K562 (cell line): ENCODE measurements at regions not wholly inside any gene's neighbourhood (a gene's known extent, or its start where the extent isn't known, plus 50 kb on each side); places are given as distances from the start of the nearest gene placed in this dataset.

Experiments used
- ATAC-seq: fragments of 200-7000 bp; cut with Tn5 transposase; 3 replicates; pipeline ENCODE4 v1.9.1; 2020; ENCODE audit warnings: moderate library complexity
- BruUV-seq: library from RNA; stranded (reverse); fragments of 400-500 nt; replicated peaks from 2 replicates; lab custom pipeline; 2021; lab: Mats Ljungman, UMichigan
- CTCF ChIA-PET: fragments of 300-600 bp; formaldehyde crosslinking; extraction: SDS; loops from one replicate; lab custom pipeline; 2021; ENCODE audit warnings: low intra/inter-chr PET ratio; lab: Yijun Ruan, JAX
- POLR2A ChIA-PET: fragments of 300-600, 350-650 bp; sonication (Branson Sonifier 250); formaldehyde crosslinking; extraction: SDS; loops from one replicate; lab custom pipeline; 2021; ENCODE audit warnings: antibody characterized with exemption, inconsistent platforms; lab: Yijun Ruan, JAX
- DNase-seq, 4 experiments: peaks; one replicate each; pipeline versions ENCODE4 v3.0.0 to v3.0.0-alpha.2; 2011 to 2018; ENCODE audit warnings: low spot score in 3 of 4, mixed read lengths in 3 of 4; ENCODE audit errors: extremely low read depth in 1 of 4
- FAIRE-seq: peaks from 2 replicates; lab custom pipeline; 2011; peaks lifted over from hg19 to GRCh38; lab: Jason Lieb, UNC
- H2AFZ ChIP-seq: 2 replicates; pipeline ENCODE4 v1.6.0; 2011; ENCODE audit warnings: low read depth, low read length, control low read depth, inconsistent platforms
- H3K27ac ChIP-seq: fragments of 200-600 bp; 3 replicates; pipeline ENCODE4 v1.8.0; 2011; ENCODE audit warnings: low read depth, mild to moderate bottlenecking, control low read depth, inconsistent platforms, low read length, moderate library complexity, mixed read lengths; ENCODE audit errors: extremely low read depth
- H3K27me3 ChIP-seq, 2 experiments: fragments of 300-600 bp in 1 of 2; 2 replicates in 1 of 2; 3 replicates in 1 of 2; pipeline versions ENCODE4 v1.6.0 to v1.8.0; 2011; ENCODE audit warnings: inconsistent platforms in 2 of 2, low read length in 2 of 2, mild to moderate bottlenecking in 1 of 2, mixed read lengths in 1 of 2, moderate library complexity in 1 of 2; ENCODE audit not compliant: control insufficient read depth in 2 of 2, insufficient read depth in 2 of 2
- H3K36me3 ChIP-seq: fragments of 300-600 bp; 3 replicates; pipeline ENCODE4 v1.8.0; 2011; ENCODE audit warnings: mild to moderate bottlenecking, low read length, inconsistent platforms; ENCODE audit not compliant: control insufficient read depth, insufficient read depth
- H3K4me1 ChIP-seq, 2 experiments: fragments of 200-600 bp in 1 of 2; replicated peaks in 1 of 2; 2 replicates in 1 of 2; 3 replicates in 1 of 2; pipeline versions ENCODE4 v1.5.1 to v1.8.0; 2011; ENCODE audit warnings: inconsistent platforms in 2 of 2, low read length in 2 of 2, mild to moderate bottlenecking in 1 of 2, mixed read lengths in 1 of 2, moderate library complexity in 1 of 2; ENCODE audit not compliant: control insufficient read depth in 2 of 2, insufficient read depth in 2 of 2
- H3K4me2 ChIP-seq: 2 replicates; pipeline ENCODE4 v1.6.1; 2011; ENCODE audit warnings: low read length, control low read depth, inconsistent platforms, mixed read lengths; ENCODE audit not compliant: insufficient read depth
- H3K4me3 ChIP-seq: fragments of 200-600 bp; sonication (generic), shearing (Covaris generic); 2 replicates; pipeline ENCODE4 v1.5.1; 2016; ENCODE audit warnings: control low read depth, inconsistent platforms
- H3K79me2 ChIP-seq: fragments of 200-600 bp; 3 replicates; pipeline ENCODE4 v1.8.0; 2011; ENCODE audit warnings: low read length, inconsistent platforms; ENCODE audit not compliant: control insufficient read depth, insufficient read depth
- H3K9ac ChIP-seq, 2 experiments: 2 replicates each; pipeline versions ENCODE4 v1.6.0 to v1.6.1; 2011; ENCODE audit warnings: low read depth in 2 of 2, low read length in 2 of 2, control low read depth in 1 of 2, inconsistent platforms in 1 of 2, mild to moderate bottlenecking in 1 of 2, mixed read lengths in 1 of 2; ENCODE audit not compliant: insufficient read depth in 1 of 2
- H3K9me1 ChIP-seq: one replicate; pipeline ENCODE4 v1.6.0; 2011; ENCODE audit warnings: inconsistent platforms, mild to moderate bottlenecking, low read length, moderate library complexity; ENCODE audit not compliant: control insufficient read depth, insufficient read depth
- H3K9me3 ChIP-seq: replicated peaks from 2 replicates; pipeline ENCODE4 v1.5.1; 2011; ENCODE audit warnings: low read depth, low read length, inconsistent platforms; ENCODE audit not compliant: control insufficient read depth, insufficient read depth
- H4K20me1 ChIP-seq: replicated peaks from 2 replicates; pipeline ENCODE4 v1.6.1; 2011; ENCODE audit warnings: low read length, inconsistent platforms, mixed read lengths; ENCODE audit not compliant: control insufficient read depth, insufficient read depth
- ARHGAP35 ChIP-seq: fragments of 450-650 bp; IDR thresholded peaks from 2 replicates; pipeline ENCODE4 v1.6.1; 2018; ENCODE audit not compliant: partially characterized antibody
- DMBX1 ChIP-seq: fragments of 250-450 bp; sonication (Bioruptor Pico); IDR thresholded peaks from 2 replicates; pipeline ENCODE4 v1.8.0; 2022; ENCODE audit warnings: inconsistent platforms, mild to moderate bottlenecking, moderate library complexity, borderline replicate concordance
- E2F3 ChIP-seq: fragments of 250-450 bp; sonication (Bioruptor Pico); IDR thresholded peaks from 2 replicates; pipeline ENCODE4 v1.4.0; 2020; ENCODE audit warnings: mild to moderate bottlenecking
- NR2C2 ChIP-seq, 2 experiments: fragments of 200-800 bp in 1 of 2; sonication (Bioruptor generic) in 1 of 2; sonication (generic) in 1 of 2; formaldehyde crosslinking in 1 of 2; IDR thresholded peaks; 2 replicates each; pipeline versions ENCODE4 v1.6.1 to v1.8.0; 2016 to 2022; ENCODE audit warnings: mild to moderate bottlenecking in 1 of 2, missing compliant biosample characterization in 1 of 2, missing genetic modification characterization in 1 of 2, missing genetic modification reagents in 1 of 2
- PHB ChIP-seq: fragments of 250-450 bp; sonication (Bioruptor Pico); IDR thresholded peaks from 2 replicates; pipeline ENCODE4 v1.5.0; 2021
- RBM39 ChIP-seq: fragments of 200-400 bp; formaldehyde crosslinking; optimal IDR thresholded peaks from 2 replicates; pipeline ENCODE3; 2018; ENCODE audit warnings: low read depth, low read length
- RNF219 ChIP-seq: fragments of 250-450 bp; sonication (Bioruptor Pico); IDR thresholded peaks from 2 replicates; pipeline ENCODE4 v1.5.0; 2022; ENCODE audit warnings: mild to moderate bottlenecking
- XRCC5 ChIP-seq: fragments of 200-400 bp; formaldehyde crosslinking; IDR thresholded peaks from 2 replicates; pipeline ENCODE4 v1.6.1; 2017; ENCODE audit warnings: low read depth, mild to moderate bottlenecking, low read length
- ZNF584 ChIP-seq: fragments of 200-800 bp; sonication (Bioruptor generic); IDR thresholded peaks from 2 replicates; pipeline ENCODE4 v1.6.1; 2016; ENCODE audit warnings: low read depth, mild to moderate bottlenecking, missing genetic modification characterization, missing compliant biosample characterization
- ZNF707 ChIP-seq: fragments of 250-450 bp; sonication (Bioruptor Pico); conservative IDR thresholded peaks from 2 replicates; pipeline ENCODE4 v1.8.0; 2022; ENCODE audit warnings: inconsistent platforms, mild to moderate bottlenecking, moderate library complexity
- WGBS: fragments of 100-300 bp; shearing (Covaris generic); methylation state at CpG from one replicate; pipeline ENCODE4 v1.1.6; 2016; ENCODE audit warnings: low coverage, mixed read lengths; ENCODE audit not compliant: insufficient coverage; ENCODE audit errors: missing lambda C conversion rate; 5-methylcytosine and 5-hydroxymethylcytosine counted together
- in situ Hi-C: fragments of 300-500 bp; cut with MboI; formaldehyde crosslinking; loops from 4 replicates; pipeline ENCODE4 v1.15.0; 2018; ENCODE audit warnings: inconsistent platforms, mixed read lengths
- intact Hi-C: fragments of 100-400 bp; cut with micrococcal nuclease; formaldehyde crosslinking; loops from 2 replicates; pipeline ENCODE4 v1.14.2; 2022
- TF ChIP-seq, protein P1 (sequence below): fragments of 250-450 bp; sonication (Bioruptor Pico); IDR thresholded peaks from 2 replicates; pipeline ENCODE4 v1.5.0; 2021; ENCODE audit warnings: mild to moderate bottlenecking, moderate library complexity
- TF ChIP-seq, protein P2 (sequence below), 2 experiments: fragments of 450-650 bp in 1 of 2; sonication (generic) in 1 of 2; formaldehyde crosslinking; conservative IDR thresholded peaks; 2 replicates each; pipeline versions ENCODE4 v1.4.0 to v1.8.1; 2020 to 2022; ENCODE audit warnings: mild to moderate bottlenecking in 1 of 2, missing genetic modification reagents in 1 of 2
- TF ChIP-seq, protein P3 (sequence below), 2 experiments: fragments of 450-650 bp; conservative IDR thresholded peaks; 2 replicates each; pipeline ENCODE4 v1.6.1; 2017; ENCODE audit warnings: mild to moderate bottlenecking in 2 of 2, moderate library complexity in 2 of 2

DNA sequence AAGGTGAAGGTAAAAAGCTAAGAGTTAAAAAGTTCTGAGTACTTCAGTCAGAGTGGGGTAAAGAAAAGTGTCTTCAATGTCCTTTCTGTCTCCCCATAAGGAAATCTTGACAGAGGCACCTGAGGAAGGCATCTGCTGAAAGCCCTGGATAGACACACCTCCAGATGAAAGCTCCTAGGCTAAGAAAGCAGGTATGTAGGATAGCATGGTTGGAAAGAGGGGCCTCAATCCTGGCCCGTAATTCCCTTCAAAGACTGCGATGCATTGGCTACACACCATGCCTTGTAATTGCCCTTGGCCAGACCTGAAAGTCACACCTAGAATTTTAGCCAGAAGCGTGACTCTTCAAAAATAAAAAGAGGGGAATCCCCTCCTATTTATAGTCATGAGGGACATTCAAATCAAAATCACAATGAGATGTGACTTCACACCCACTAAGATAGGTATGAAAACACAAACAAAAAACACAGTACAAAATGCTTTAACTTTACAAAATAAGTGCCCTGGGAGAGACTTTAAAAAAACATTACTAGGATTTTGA, 809.7 kb downstream of the IPMK start (continued):
- TF ChIP-seq RBM39, result no peak
- no peak for TF ChIP-seq XRCC5
- no peak for TF ChIP-seq E2F3 (CRISPR knock-in tag)

DNA sequence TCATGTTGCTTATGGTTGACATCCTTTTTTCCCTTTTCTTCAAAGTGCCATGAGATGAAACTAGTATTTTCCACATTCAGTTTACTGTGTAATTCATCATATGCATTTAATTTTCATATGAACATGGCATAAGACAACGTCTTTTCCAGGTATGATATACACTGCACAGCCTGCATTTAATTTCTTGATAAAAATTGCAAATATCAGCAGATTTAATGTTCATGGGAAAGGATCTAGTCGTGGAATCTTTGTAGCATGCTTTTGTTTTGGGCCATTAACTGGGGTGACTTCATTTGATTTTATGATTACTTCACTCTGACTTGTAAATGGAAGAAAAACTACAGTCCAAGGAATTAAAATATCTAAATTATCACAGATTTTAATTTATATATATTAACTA, 837.3 kb downstream of the IPMK start:
- no peak overlapping the region for H3K9ac ChIP-seq
- no peaks in the 10 kb centered on the region for H3K27me3 ChIP-seq
- H3K79me2 ChIP-seq, result no peaks in the 10 kb centered on the region
- no peaks in the 10 kb centered on the region for H3K9me1 ChIP-seq
- in situ Hi-C loops (no loop called here), intact Hi-C loops (no loop called here)
- CTCF ChIA-PET, result no interaction called here
- no TSS peak for BruUV-seq
- no peaks in the 10 kb centered on the region for H3K9me3 ChIP-seq
- no peak overlapping the region for H3K4me3 ChIP-seq
- H2AFZ ChIP-seq, result no peak overlapping the region
- H3K4me2 ChIP-seq, result no peak overlapping the region
- ATAC-seq (no peak), FAIRE-seq (no peak), DNase-seq (no peak)
- H3K36me3 ChIP-seq, result no peaks in the 10 kb centered on the region
- H3K27ac ChIP-seq, result no peak overlapping the region
- no peaks in the 10 kb centered on the region for H3K4me1 ChIP-seq
- WGBS, result 0% methylated on average over 2 of the region's 2 CpGs
- POLR2A ChIA-PET, result no interaction called here
- no peaks in the 10 kb centered on the region for H4K20me1 ChIP-seq
- TF ChIP-seq NR2C2 (CRISPR knock-in tag; IDR thresholded peaks at IDR 0.05), result no peak
- no peak for TF ChIP-seq NR2C2 (tag; IDR thresholded peaks at IDR 0.05)
- no peak for TF ChIP-seq ZNF707 (CRISPR knock-in tag)
- TF ChIP-seq RNF219 (CRISPR knock-in tag), result no peak
- TF ChIP-seq, protein P1, sequence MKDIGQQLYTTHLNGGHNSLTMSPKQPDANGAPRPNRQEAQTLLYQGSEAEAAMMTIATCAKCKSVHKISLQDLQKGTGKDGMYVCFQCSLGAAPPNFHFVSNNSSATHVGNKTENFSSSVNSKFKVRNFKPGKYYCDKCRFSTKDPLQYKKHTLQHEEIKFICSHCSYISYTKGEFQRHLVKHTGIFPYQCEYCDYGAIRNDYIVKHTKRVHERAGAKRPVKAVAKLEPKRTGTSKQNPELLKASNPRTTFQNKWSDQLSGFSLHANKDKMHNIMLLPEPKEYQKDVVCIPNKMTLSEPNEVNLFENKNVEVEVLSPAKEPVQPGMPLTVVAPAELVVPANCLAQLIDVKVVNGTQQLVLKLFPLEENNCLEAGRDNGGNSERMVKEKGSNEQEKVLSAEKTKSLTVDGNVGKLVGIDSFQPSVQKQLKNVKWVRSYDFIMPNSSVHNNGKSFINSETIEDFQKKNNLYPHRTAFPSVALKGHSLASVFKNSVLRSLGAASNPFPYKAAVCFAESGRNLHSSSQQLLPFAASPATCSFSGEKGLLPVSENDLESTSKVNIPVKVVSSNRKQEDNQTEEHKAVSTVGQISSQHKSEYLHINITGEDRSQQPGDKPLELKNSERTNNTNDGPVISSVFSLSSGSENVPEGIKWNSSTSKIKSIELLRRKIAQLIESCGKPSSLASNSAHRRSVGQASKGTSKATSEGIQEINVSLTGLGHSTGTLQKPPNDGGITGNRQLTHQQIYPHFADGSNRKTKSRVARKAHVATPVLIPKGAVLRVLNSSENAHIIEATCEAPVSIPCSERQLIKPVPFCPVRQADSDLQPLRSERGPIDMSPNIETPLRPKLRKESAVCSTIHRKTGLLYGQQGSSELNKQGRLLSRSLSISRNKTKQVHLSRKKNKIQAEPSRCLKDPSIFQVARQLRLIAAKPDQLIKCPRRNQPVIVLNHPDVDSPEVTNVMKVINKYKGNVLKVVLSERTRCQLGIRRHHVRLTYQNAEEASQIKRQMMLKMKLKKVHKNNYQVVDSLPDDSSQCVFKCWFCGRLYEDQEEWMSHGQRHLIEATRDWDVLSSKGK, result no peak
- TF ChIP-seq ZNF584 (CRISPR knock-in tag), result no peak
- TF ChIP-seq, protein P2, sequence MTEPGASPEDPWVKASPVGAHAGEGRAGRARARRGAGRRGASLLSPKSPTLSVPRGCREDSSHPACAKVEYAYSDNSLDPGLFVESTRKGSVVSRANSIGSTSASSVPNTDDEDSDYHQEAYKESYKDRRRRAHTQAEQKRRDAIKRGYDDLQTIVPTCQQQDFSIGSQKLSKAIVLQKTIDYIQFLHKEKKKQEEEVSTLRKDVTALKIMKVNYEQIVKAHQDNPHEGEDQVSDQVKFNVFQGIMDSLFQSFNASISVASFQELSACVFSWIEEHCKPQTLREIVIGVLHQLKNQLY (CRISPR knock-in tag; conservative IDR thresholded peaks at IDR 0.05), result no peak
- TF ChIP-seq, protein P3, sequence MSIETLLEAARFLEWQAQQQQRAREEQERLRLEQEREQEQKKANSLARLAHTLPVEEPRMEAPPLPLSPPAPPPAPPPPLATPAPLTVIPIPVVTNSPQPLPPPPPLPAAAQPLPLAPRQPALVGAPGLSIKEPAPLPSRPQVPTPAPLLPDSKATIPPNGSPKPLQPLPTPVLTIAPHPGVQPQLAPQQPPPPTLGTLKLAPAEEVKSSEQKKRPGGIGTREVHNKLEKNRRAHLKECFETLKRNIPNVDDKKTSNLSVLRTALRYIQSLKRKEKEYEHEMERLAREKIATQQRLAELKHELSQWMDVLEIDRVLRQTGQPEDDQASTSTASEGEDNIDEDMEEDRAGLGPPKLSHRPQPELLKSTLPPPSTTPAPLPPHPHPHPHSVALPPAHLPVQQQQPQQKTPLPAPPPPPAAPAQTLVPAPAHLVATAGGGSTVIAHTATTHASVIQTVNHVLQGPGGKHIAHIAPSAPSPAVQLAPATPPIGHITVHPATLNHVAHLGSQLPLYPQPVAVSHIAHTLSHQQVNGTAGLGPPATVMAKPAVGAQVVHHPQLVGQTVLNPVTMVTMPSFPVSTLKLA (conservative IDR thresholded peaks at IDR 0.05), result no peak
- no peak for TF ChIP-seq PHB (CRISPR knock-in tag)
- TF ChIP-seq DMBX1 (CRISPR knock-in tag), result no peak
- TF ChIP-seq ARHGAP35, result no peak
